Activated CD8-positive, alpha-beta memory T cell treated with anti-CD3 and anti-CD28 coated beads for 36 hours (primary cell): ENCODE measurements at regions not wholly inside any gene's neighbourhood (a gene's known extent, or its start where the extent isn't known, plus 50 kb on each side); places are given as distances from the start of the nearest gene placed in this dataset.

Experiments
- CTCF ChIA-PET: fragments of 350-600 bp; sonication (Branson Sonifier 250); formaldehyde crosslinking; loops from one replicate; lab custom pipeline; 2021; ENCODE audit warnings: antibody characterized with exemption; lab: Charles Lee
- POLR2A ChIA-PET: fragments of 350-600 bp; sonication (Branson Sonifier 250); formaldehyde crosslinking; loops from one replicate; lab custom pipeline; 2021; ENCODE audit warnings: antibody characterized with exemption; lab: Charles Lee

- ChIA-PET POLR2A (no interaction called here), CTCF (no interaction called here)
These were observed 157.6 kb upstream of the PLXNA4 start for GRCh38 chr7:132733860-132734259.

GRCh38 chr7:132732321-132732865 is 156.1 kb upstream of the PLXNA4 start:
- CTCF ChIA-PET = no interaction called here

DNA sequence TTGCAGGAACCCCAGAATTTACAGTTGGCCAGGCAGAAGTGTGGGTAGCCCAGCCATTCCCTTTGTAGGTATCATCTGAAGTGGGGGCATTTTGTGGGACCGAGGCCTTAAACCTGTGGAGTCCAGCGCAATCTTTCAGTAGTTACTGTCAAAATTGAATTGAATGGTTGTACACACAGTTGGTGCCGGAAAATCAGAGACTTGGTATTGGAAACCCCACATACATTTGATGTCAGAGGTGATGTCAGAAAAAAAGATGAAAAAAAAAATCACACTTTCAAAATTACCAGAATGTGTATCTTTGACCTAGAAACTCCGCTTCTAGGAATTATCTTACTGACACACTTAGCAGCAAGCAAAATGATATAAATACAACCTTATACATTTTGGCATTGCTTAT is 153.8 kb upstream of the PLXNA4 start:
- POLR2A ChIA-PET = no interaction called here

More at GRCh38 chr7:132732321-132732865, 156.1 kb upstream of the PLXNA4 start:
- POLR2A ChIA-PET = no interaction called here

GRCh38 chr7:132723506-132724081 is 147.3 kb upstream of the PLXNA4 start:
- ChIA-PET CTCF (no interaction called here), POLR2A (no interaction called here)

More for the DNA sequence above, 153.8 kb upstream of the PLXNA4 start:
- CTCF ChIA-PET = no interaction called here

DNA sequence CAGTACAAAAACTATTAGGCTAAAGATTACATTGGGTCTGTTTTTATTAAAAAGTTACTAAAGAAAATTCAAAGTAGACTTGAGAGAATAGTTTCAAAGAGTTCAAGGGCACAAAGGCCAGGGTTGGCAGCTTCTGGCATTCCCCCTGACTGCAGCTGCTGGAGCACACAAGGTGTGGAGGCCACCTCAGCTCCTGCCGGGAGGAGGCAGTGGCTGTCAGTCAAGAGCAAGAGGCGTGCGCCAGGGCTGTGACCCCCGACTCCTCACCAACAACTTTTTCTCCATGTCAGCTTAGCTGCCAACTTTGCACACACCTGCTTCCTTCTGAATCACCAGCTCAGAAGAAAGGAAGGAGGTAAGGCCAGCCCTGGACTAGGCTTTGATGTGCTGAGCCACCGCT is 144.6 kb upstream of the PLXNA4 start:
- POLR2A ChIA-PET = interaction anchor here (0.5 kb wide), 1 partner anchor 246 kb away, joined by 3 read pairs; no protein-coding TSS in a partner anchor

DNA sequence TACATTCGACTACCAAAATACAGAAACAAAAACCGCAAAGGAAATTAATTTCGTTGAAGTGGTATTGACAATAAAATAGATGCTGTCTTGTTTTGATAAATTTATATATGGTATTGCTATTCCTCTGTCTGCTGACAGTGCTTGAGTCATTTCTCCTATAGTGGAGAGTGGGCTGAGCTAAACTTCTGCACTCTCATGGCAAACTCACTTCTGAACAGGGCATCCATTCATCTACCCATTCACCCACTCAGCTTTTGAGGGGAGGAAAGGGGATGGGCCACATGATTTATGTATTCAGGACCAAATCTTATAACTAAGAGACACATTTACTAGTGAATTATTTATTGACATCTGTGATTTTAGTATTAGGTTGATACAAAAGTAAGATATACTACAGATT is 137.6 kb upstream of the PLXNA4 start:
- POLR2A ChIA-PET = no interaction called here
- CTCF ChIA-PET = no interaction called here

More for the DNA sequence above, 144.6 kb upstream of the PLXNA4 start:
- CTCF ChIA-PET = no interaction called here

- ChIA-PET POLR2A (no interaction called here), CTCF (no interaction called here)
These were observed 133.8 kb upstream of the PLXNA4 start for GRCh38 chr7:132709971-132710567.

DNA sequence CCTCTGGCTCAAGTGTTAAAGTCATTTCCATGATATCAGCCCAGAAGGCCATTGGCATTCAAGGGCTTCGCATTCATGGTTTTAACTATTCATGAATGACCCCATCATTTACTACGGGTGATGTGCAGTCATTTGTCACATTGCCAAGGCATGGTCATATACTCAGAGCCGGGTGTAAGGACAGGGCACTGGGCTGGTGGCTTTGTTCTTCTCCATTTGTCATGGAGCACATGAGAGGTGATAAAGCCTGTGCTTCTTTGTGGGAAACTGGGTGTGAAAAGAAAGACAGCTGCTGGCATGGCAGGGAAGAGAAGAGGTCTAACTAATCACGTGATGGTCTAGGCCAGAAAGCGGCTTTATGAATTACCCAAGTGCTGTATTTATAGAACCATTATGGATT is 132.2 kb upstream of the PLXNA4 start:
- CTCF ChIA-PET = no interaction called here

GRCh38 chr7:132705146-132705545 is 128.9 kb upstream of the PLXNA4 start:
- ChIA-PET POLR2A (no interaction called here), CTCF (no interaction called here)

More for the DNA sequence above, 132.2 kb upstream of the PLXNA4 start:
- POLR2A ChIA-PET = no interaction called here

GRCh38 chr7:132703742-132704141 is 127.5 kb upstream of the PLXNA4 start:
- ChIA-PET POLR2A (no interaction called here), CTCF (no interaction called here)

DNA sequence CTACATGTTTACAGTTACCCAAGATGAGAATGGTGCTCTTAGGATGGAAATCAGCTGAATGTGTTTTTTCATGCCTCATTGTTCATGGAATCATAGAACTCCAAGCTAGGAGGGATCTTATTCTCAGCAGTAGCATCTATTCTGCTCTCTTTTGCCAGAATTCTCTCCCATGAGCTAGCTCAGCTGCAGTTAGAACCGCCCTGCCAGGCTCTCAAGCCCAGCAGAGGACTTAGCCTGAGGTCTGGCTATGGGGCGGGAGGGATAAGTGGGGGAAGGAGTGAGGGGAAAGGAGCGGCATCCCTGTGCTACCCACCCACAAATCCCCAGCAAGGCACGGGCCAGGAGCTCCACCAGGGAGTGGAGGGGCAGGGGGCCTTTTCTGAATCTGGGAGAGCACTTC is 120.7 kb upstream of the PLXNA4 start:
- ChIA-PET CTCF (no interaction called here), POLR2A (no interaction called here)

DNA sequence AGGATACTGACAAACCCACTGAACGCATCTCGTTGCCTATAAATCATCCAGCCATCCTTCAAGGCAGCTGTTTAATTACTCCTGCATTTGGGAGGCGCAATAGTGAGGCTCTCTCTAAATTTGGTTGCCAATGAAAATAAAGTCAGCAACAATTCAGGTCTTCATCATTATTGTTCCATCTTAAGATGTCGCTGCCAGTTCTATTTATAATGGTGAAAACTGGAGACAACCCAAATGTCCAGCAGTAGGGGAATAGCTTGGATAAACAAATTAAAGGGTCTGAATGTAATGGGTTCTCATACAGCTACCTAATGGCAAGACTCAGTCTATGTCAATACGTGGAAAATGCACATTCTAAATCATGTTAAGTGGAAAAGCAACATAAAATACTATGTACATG is 120.1 kb upstream of the PLXNA4 start:
- CTCF ChIA-PET = no interaction called here
- POLR2A ChIA-PET = no interaction called here

- POLR2A ChIA-PET = no interaction called here
- CTCF ChIA-PET = no interaction called here
These were observed 114.9 kb upstream of the PLXNA4 start for GRCh38 chr7:132691201-132691600.

DNA sequence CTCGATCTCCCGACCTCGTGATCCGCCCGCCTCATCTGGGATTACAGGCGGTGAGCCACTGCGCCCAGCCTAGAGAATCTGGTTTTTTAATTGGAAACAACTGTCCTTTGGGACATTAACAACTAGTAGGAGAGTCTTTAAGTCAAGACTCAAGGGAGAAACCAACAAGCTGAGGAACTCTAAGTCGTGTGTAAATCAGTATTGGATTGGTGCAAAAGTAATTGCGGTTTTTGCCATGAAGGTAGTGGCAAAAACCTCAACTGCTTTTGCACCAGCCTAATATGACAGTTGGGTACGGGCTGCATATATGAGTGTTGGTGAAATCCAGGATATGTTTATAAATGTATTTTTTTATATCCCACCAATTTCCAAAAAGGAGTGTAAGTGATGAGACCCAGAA is 113.9 kb upstream of the PLXNA4 start:
- ChIA-PET POLR2A (no interaction called here), CTCF (no interaction called here)

GRCh38 chr7:132687981-132688383 is 111.7 kb upstream of the PLXNA4 start:
- CTCF ChIA-PET = no interaction called here
- POLR2A ChIA-PET = no interaction called here

DNA sequence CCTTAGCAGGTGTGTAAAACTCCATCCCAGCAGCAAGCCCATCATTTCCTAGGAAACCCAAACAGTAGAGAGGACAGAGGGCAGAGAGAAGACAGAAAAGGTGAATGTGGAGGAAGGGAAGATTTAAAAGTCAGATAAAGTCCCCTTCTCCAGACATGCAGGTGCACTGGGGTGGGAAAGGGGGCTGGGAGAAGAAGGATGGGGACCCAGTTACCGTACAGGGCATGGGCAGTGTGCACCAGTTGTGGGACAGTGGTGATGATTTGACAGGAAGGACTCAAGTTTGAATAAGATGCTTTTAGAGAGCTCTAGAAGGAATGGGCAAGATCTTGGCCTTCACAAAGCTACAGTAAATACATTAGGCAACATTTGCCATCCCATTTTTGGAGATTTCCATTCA is 110.7 kb upstream of the PLXNA4 start:
- ChIA-PET POLR2A (no interaction called here), CTCF (no interaction called here)

DNA sequence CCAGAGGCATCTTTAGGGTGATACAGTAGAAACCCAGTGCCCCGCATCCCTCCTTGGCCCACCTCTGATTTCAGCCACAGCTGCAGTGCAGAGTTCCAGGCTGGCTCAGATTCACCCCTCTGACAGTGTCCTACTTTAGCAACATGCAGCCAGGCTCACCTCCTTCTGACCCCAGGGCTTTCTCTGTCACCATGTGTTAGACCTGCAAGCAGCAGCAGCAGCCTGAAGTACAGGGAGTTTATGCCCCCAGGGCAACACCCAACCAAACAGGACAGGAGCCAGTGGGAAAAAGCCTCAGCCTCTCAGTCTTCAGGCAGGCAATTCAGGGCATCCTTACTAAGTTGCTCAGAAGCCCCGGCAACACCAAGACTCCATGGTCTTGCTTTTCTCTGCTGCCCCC is 109.0 kb upstream of the PLXNA4 start:
- ChIA-PET CTCF (no interaction called here), POLR2A (no interaction called here)

DNA sequence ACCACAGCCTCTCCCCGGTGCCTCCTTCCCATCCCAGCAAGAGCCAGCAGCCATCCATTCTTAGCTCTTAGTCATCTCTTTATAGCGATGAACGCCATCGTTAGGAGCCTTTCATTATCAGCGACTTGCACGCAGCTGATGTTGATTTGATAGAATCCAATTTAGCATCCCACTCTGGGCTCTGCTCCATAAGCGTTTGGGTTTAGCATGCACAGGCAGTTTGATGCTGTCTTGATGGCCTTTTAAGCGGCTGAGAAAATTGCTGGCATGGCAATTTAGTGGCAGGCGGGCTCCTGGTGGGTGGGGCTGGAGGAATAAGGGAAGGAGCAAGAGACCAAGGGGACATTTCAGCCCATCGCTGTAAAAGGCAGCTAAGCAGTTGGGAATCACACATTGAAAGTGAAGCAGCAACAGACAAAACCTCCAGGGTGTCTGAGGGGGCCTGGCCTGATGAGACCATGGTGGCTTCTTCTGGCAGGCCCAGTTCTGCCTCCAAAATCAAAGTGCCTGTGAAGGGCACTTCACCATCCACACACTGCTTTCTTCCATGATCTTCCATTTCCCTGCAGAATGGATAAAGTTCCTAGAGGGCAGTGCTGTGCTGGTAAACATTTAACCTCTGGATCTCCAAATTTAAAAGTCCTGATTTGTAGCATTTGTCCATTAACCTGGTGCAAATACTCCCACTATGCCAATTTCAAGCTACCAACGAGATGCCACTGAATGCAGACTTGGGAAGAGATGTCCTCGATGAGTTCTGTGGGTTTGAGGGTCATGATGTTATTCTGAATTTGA is 107.8 kb upstream of the PLXNA4 start:
- POLR2A ChIA-PET = no interaction called here
- CTCF ChIA-PET = no interaction called here

- CTCF ChIA-PET = interaction anchor here (0.5 kb wide), 1 partner anchor 142 kb away, joined by 3 read pairs; no protein-coding TSS in a partner anchor
- POLR2A ChIA-PET = no interaction called here
These were observed 105.7 kb upstream of the PLXNA4 start for GRCh38 chr7:132681951-132682350.

- POLR2A ChIA-PET = no interaction called here
- CTCF ChIA-PET = no interaction called here
These were observed 104.3 kb upstream of the PLXNA4 start for GRCh38 chr7:132680590-132680989.

GRCh38 chr7:132678656-132679055 is 102.4 kb upstream of the PLXNA4 start:
- CTCF ChIA-PET = no interaction called here

More at GRCh38 chr7:132678656-132679055, 102.4 kb upstream of the PLXNA4 start:
- POLR2A ChIA-PET = no interaction called here
